MM.1S (cell line): ENCODE measurements at regions not wholly inside any gene's neighbourhood (a gene's known extent, or its start where the extent isn't known, plus 50 kb on each side); places are given as distances from the start of the nearest gene placed in this dataset.

ENCODE experiments used
- DNase-seq: peaks from one replicate; pipeline ENCODE4 v3.0.0-alpha.2; 2015
- H2AFZ ChIP-seq: fragments of 300-600 bp; sonication (generic); 2 replicates; pipeline ENCODE4 v1.6.0; 2016; ENCODE audit warnings: antibody characterized with exemption, low read length
- H3F3A ChIP-seq: fragments of 300-600 bp; sonication (generic); 2 replicates; pipeline ENCODE4 v1.6.1; 2016; ENCODE audit warnings: mild to moderate bottlenecking, antibody characterized with exemption, low read length, moderate library complexity, mixed read lengths; ENCODE audit not compliant: insufficient read depth
- H3K27ac ChIP-seq: fragments of 300-600 bp; sonication (generic); 2 replicates; pipeline ENCODE4 v1.5.1; 2016; ENCODE audit warnings: mild to moderate bottlenecking, low read length
- H3K27me3 ChIP-seq: fragments of 300-600 bp; sonication (generic); replicated peaks from 2 replicates; pipeline ENCODE4 v1.6.0; 2016; ENCODE audit warnings: low read length; ENCODE audit not compliant: insufficient read depth
- H3K36me3 ChIP-seq: fragments of 300-600 bp; sonication (generic); replicated peaks from 2 replicates; pipeline ENCODE4 v1.6.1; 2016; ENCODE audit warnings: mild to moderate bottlenecking, low read length, mixed read lengths; ENCODE audit not compliant: insufficient read depth
- H3K4me1 ChIP-seq: fragments of 300-600 bp; sonication (generic); 2 replicates; pipeline ENCODE4 v1.6.1; 2016; ENCODE audit warnings: low read length, mixed read lengths
- H3K4me2 ChIP-seq: fragments of 300-600 bp; sonication (generic); 2 replicates; pipeline ENCODE4 v1.6.0; 2016; ENCODE audit warnings: low read depth, low read length
- H3K4me3 ChIP-seq: fragments of 300-600 bp; sonication (generic); 2 replicates; pipeline ENCODE4 v1.5.1; 2016; ENCODE audit warnings: low read length, mixed read lengths
- H3K79me2 ChIP-seq: fragments of 300-600 bp; sonication (generic); 2 replicates; pipeline ENCODE4 v1.6.1; 2016; ENCODE audit warnings: mixed run types, low read length, mixed read lengths
- H3K9ac ChIP-seq: fragments of 300-600 bp; sonication (generic); 2 replicates; pipeline ENCODE4 v1.6.1; 2016; ENCODE audit warnings: low read length, mixed read lengths
- H3K9me2 ChIP-seq: fragments of 300-600 bp; sonication (generic); replicated peaks from 2 replicates; pipeline ENCODE4 v1.6.1; 2016; ENCODE audit warnings: mild to moderate bottlenecking, low read length, mixed read lengths; ENCODE audit not compliant: insufficient read depth
- H3K9me3 ChIP-seq: fragments of 300-600 bp; sonication (generic); replicated peaks from 2 replicates; pipeline ENCODE4 v1.6.1; 2016; ENCODE audit warnings: mild to moderate bottlenecking, low read length, mixed read lengths; ENCODE audit not compliant: insufficient read depth
- H4K20me1 ChIP-seq: fragments of 300-600 bp; sonication (generic); 2 replicates; pipeline ENCODE4 v1.6.1; 2016; ENCODE audit warnings: mild to moderate bottlenecking, low read length, moderate library complexity, mixed read lengths; ENCODE audit not compliant: insufficient read depth
- EZH2 ChIP-seq: fragments of 300-600 bp; sonication (generic); optimal IDR thresholded peaks from 2 replicates; pipeline ENCODE3; 2017; ENCODE audit warnings: low read depth, mild to moderate bottlenecking, antibody characterized with exemption, low read length, mixed read lengths
- EZH2phosphoT487 ChIP-seq: fragments of 300-600 bp; sonication (generic); IDR thresholded peaks from 2 replicates; pipeline ENCODE4 v1.6.1; 2018; ENCODE audit warnings: antibody characterized with exemption, low read length
- TF ChIP-seq, protein P1 (sequence below): fragments of 300-600 bp; sonication (generic); IDR thresholded peaks from 2 replicates; pipeline ENCODE4 v1.5.1; 2016; ENCODE audit warnings: antibody characterized with exemption, low read length, mixed read lengths

DNA sequence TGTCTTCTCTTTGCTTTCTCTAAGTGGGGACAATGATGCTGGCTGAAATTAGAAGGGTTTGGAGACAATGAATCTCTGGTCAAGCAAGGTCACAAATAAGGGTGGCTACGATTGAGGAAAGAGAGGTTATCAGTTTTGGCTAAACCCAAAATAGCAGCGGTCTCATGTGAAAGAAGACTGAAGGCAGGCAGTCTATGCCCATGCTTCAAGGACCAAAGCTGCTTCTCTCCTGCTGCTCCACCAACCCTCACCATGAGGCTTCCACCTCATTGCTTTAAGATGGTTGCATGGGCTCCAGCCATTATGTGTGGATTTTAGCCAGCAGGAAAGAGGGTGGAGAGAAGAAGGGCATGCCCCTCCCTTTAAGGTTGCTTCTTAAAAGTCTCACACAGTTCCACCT, 114.1 kb upstream of the TRIM2 start:
- DNase-seq, result peak; percentile 62
- H3K36me3 ChIP-seq, result no peaks in the 10 kb centered on the region
- peak overlapping the region; percentile 42; the same call in 1 of the 2 replicates for H2AFZ ChIP-seq
- H4K20me1 ChIP-seq, result no peaks in the 10 kb centered on the region
- no peak for TF ChIP-seq EZH2
- TF ChIP-seq EZH2phosphoT487, result no peak
- TF ChIP-seq, protein P1, sequence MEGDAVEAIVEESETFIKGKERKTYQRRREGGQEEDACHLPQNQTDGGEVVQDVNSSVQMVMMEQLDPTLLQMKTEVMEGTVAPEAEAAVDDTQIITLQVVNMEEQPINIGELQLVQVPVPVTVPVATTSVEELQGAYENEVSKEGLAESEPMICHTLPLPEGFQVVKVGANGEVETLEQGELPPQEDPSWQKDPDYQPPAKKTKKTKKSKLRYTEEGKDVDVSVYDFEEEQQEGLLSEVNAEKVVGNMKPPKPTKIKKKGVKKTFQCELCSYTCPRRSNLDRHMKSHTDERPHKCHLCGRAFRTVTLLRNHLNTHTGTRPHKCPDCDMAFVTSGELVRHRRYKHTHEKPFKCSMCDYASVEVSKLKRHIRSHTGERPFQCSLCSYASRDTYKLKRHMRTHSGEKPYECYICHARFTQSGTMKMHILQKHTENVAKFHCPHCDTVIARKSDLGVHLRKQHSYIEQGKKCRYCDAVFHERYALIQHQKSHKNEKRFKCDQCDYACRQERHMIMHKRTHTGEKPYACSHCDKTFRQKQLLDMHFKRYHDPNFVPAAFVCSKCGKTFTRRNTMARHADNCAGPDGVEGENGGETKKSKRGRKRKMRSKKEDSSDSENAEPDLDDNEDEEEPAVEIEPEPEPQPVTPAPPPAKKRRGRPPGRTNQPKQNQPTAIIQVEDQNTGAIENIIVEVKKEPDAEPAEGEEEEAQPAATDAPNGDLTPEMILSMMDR, result no peak
- no peaks in the 10 kb centered on the region for H3K79me2 ChIP-seq
- peak overlapping the region; percentile 25 for H3K4me3 ChIP-seq
- no peaks in the 10 kb centered on the region for H3K27me3 ChIP-seq
- H3F3A ChIP-seq, result peaks cover 29% of the 10 kb centered on the region
- H3K9me3 ChIP-seq, result no peaks in the 10 kb centered on the region
- peak overlapping the region; percentile 89 for H3K27ac ChIP-seq
- H3K4me2 ChIP-seq, result peak overlapping the region; percentile 74
- no peaks in the 10 kb centered on the region for H3K9me2 ChIP-seq
- peak overlapping the region; percentile 44 for H3K9ac ChIP-seq
- peaks cover 53% of the 10 kb centered on the region for H3K4me1 ChIP-seq

DNA sequence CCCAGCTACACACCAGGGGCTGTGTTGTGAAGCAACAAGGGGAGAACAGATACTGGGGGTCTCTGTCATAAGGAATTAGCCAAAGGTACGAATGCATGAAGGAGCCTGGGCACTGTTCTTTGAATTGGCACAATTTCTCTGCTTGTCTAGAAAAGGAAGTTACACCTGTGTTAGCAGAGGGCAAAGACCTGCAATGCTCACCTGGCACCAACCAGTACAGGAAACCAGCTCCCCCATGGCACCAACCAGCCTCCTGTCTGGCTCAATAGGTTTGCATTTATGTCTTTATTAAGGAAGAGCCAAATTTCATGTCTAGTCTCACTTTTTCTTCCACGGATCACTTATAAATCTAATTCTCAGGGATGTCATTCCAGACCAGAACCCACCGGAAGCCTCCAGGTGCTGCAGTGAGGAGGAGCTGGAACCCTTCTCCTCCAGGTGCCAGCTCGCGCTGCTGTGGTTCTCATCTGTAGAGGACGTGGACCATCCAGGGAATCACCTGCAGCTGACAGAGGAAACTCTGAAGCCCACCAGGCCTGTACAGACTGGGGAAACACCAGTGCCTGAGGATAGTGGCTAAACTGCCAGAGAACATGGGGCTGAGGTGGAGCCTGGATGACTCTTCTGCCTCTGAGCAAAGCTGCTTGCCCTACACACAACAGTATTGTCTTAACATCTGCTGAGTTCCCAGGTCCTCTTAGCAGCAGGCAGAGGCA, 113.4 kb upstream of the TRIM2 start:
- Histone ChIP-seq H3K4me3 (peak overlapping the region; percentile 25), H3K79me2 (no peaks in the 10 kb centered on the region), H3K9me2 (no peaks in the 10 kb centered on the region), H3K4me1 (peaks cover 46% of the 10 kb centered on the region), H3K36me3 (no peaks in the 10 kb centered on the region), H4K20me1 (no peaks in the 10 kb centered on the region), H3K27ac (peak overlapping the region; percentile 89), H3K9ac (peak overlapping the region; percentile 44), H3F3A (peaks cover 29% of the 10 kb centered on the region), H3K4me2 (peak overlapping the region; percentile 74), H3K9me3 (no peaks in the 10 kb centered on the region), H2AFZ (peak overlapping the region; percentile 42; the same call in 1 of the 2 replicates), H3K27me3 (no peaks in the 10 kb centered on the region)
- peak; percentile 74 for DNase-seq
- TF ChIP-seq, protein P1, result no peak
- TF ChIP-seq EZH2phosphoT487 (no peak), EZH2 (no peak)

DNA sequence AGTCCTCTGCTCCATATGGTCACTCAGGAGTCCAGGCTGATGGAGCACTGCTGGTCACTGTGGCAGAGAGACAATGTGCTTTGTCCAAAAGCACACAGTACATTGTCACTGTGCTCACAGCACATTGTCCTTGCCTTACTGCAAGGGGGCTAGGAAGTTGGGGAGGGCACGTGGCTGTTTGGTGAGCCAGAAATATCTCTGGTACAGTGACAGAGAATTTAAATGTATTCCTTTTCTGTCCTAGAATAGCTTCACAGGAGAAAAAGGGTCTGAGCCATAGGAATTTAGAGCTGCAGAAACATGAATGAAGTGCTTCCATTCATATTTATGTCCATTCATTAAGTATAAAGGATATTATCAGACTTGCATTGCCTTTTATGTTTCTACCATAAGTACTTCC, 110.8 kb upstream of the TRIM2 start:
- Histone ChIP-seq H3K9me2 (no peaks in the 10 kb centered on the region), H3K79me2 (no peaks in the 10 kb centered on the region), H3K36me3 (no peaks in the 10 kb centered on the region), H3K4me1 (peaks cover 39% of the 10 kb centered on the region), H3K9ac (no peak overlapping the region), H3F3A (peaks cover 28% of the 10 kb centered on the region), H3K9me3 (no peaks in the 10 kb centered on the region), H3K27me3 (no peaks in the 10 kb centered on the region), H3K4me3 (no peak overlapping the region), H4K20me1 (no peaks in the 10 kb centered on the region), H3K4me2 (no peak overlapping the region), H2AFZ (no peak overlapping the region), H3K27ac (no peak overlapping the region)
- DNase-seq, result no peak
- TF ChIP-seq, protein P1, result no peak
- TF ChIP-seq EZH2 (no peak), EZH2phosphoT487 (no peak)
